Muscle layer of duodenum (tissue), 2 donors: ENCODE measurements at regions not wholly inside any gene's neighbourhood (a gene's known extent, or its start where the extent isn't known, plus 50 kb on each side); places are given as distances from the start of the nearest gene placed in this dataset.
A peak's percentile ranks its signal among the peaks of the same experiment; 100 is the strongest.
"Not testable (repeated sequence)": the region's sequence is repeated elsewhere in the genome, so short reads cannot be mapped to it uniquely, and the experiment has no call there.

ENCODE experiments used
- H3K27ac ChIP-seq: one replicate; pipeline ENCODE4 v1.7.0; 2013; ENCODE audit warnings: mild to moderate bottlenecking, low read length
- H3K27me3 ChIP-seq: one replicate; pipeline ENCODE4 v1.7.0; 2013; ENCODE audit warnings: low read depth, mild to moderate bottlenecking, control low read depth, low read length
- H3K36me3 ChIP-seq, 2 donors: one replicate each; pipeline ENCODE4 v1.7.0; 2013; ENCODE audit warnings: low read length in 2 of 2, control low read depth in 1 of 2, mild to moderate bottlenecking in 1 of 2; ENCODE audit not compliant: insufficient read depth in 2 of 2, control insufficient read depth in 1 of 2
- H3K4me1 ChIP-seq, 2 donors: one replicate each; pipeline ENCODE4 v1.7.0; 2013; ENCODE audit warnings: low read length in 2 of 2, mild to moderate bottlenecking in 2 of 2, control low read depth in 1 of 2, moderate library complexity in 1 of 2; ENCODE audit not compliant: insufficient read depth in 2 of 2, control insufficient read depth in 1 of 2
- H3K4me3 ChIP-seq, 2 donors: one replicate each; pipeline ENCODE4 v1.7.0; 2013; ENCODE audit warnings: low read length in 2 of 2, low read depth in 1 of 2, mild to moderate bottlenecking in 1 of 2
- H3K9me3 ChIP-seq, 2 donors: one replicate each; pipeline ENCODE4 v1.7.0; 2013; ENCODE audit warnings: low read length in 2 of 2, control low read depth in 1 of 2, mild to moderate bottlenecking in 1 of 2; ENCODE audit not compliant: control insufficient read depth in 1 of 2
- donor health status: healthy.

GRCh38 chr10:108962172-108962571 is 961.1 kb downstream of the XPNPEP1 start:
- Histone ChIP-seq H3K27me3 (no peaks in the 10 kb centered on the region), H3K4me3 (no peak overlapping the region), H3K4me1 (no peaks in the 10 kb centered on the region), H3K27ac (no peak overlapping the region), H3K36me3 (no peaks in the 10 kb centered on the region), H3K9me3 (no peaks in the 10 kb centered on the region)

GRCh38 chr10:108957681-108958080 is 965.6 kb downstream of the XPNPEP1 start:
- H3K36me3 ChIP-seq, result no peaks in the 10 kb centered on the region
- H3K27ac ChIP-seq, result no peak overlapping the region
- H3K9me3 ChIP-seq, result peaks cover 0 to 3% of the 10 kb centered on the region in 2 donors
- H3K4me3 ChIP-seq, result no peak overlapping the region
- H3K27me3 ChIP-seq, result no peaks in the 10 kb centered on the region
- H3K4me1 ChIP-seq, result no peaks in the 10 kb centered on the region

GRCh38 chr10:108956149-108956548 is 967.2 kb downstream of the XPNPEP1 start:
- no peaks in the 10 kb centered on the region for H3K36me3 ChIP-seq
- H3K9me3 ChIP-seq, result peaks cover 0 to 3% of the 10 kb centered on the region in 2 donors
- no peak overlapping the region for H3K27ac ChIP-seq
- no peaks in the 10 kb centered on the region for H3K27me3 ChIP-seq
- H3K4me3 ChIP-seq, result no peak overlapping the region
- no peaks in the 10 kb centered on the region for H3K4me1 ChIP-seq

- H3K4me1 ChIP-seq, H3K4me3 ChIP-seq, H3K36me3 ChIP-seq, H3K27me3 ChIP-seq, H3K9me3 ChIP-seq, H3K27ac ChIP-seq: not testable (repeated sequence)
These were observed 1003.3 kb downstream of the XPNPEP1 start for GRCh38 chr10:108920029-108920428.

GRCh38 chr10:108913300-108913699 is 1010.0 kb downstream of the XPNPEP1 start:
- no peaks in the 10 kb centered on the region for H3K9me3 ChIP-seq
- no peak overlapping the region for H3K4me3 ChIP-seq
- no peaks in the 10 kb centered on the region for H3K4me1 ChIP-seq
- no peak overlapping the region for H3K27ac ChIP-seq
- no peaks in the 10 kb centered on the region for H3K27me3 ChIP-seq
- no peaks in the 10 kb centered on the region for H3K36me3 ChIP-seq

GRCh38 chr10:108911814-108912541 is 1011.3 kb downstream of the XPNPEP1 start:
- Histone ChIP-seq H3K4me3 (peak overlapping the region; percentile 56 to 77), H3K36me3 (no peaks in the 10 kb centered on the region), H3K27me3 (no peaks in the 10 kb centered on the region), H3K9me3 (no peaks in the 10 kb centered on the region), H3K27ac (no peak overlapping the region), H3K4me1 (no peaks in the 10 kb centered on the region)

- no peaks in the 10 kb centered on the region for H3K4me1 ChIP-seq
- H3K36me3 ChIP-seq, result no peaks in the 10 kb centered on the region
- H3K4me3 ChIP-seq, result no peak overlapping the region
- H3K27ac ChIP-seq, result no peak overlapping the region
- H3K27me3 ChIP-seq, result no peaks in the 10 kb centered on the region
- no peaks in the 10 kb centered on the region for H3K9me3 ChIP-seq
These were observed 1015.2 kb downstream of the XPNPEP1 start for GRCh38 chr10:108908096-108908495.

GRCh38 chr10:108905821-108906220 is 1017.5 kb downstream of the XPNPEP1 start:
- no peaks in the 10 kb centered on the region for H3K36me3 ChIP-seq
- H3K27ac ChIP-seq, result no peak overlapping the region
- H3K27me3 ChIP-seq, result no peaks in the 10 kb centered on the region
- H3K9me3 ChIP-seq, result no peaks in the 10 kb centered on the region
- H3K4me1 ChIP-seq, result no peaks in the 10 kb centered on the region
- no peak overlapping the region for H3K4me3 ChIP-seq

GRCh38 chr10:108905171-108905570 is 1018.1 kb downstream of the XPNPEP1 start:
- no peaks in the 10 kb centered on the region for H3K9me3 ChIP-seq
- no peaks in the 10 kb centered on the region for H3K36me3 ChIP-seq
- no peak overlapping the region for H3K27ac ChIP-seq
- no peaks in the 10 kb centered on the region for H3K4me1 ChIP-seq
- no peaks in the 10 kb centered on the region for H3K27me3 ChIP-seq
- H3K4me3 ChIP-seq, result no peak overlapping the region

GRCh38 chr10:108904163-108904838 is 1019.0 kb downstream of the XPNPEP1 start:
- H3K9me3 ChIP-seq, result no peaks in the 10 kb centered on the region
- H3K27ac ChIP-seq, result no peak overlapping the region
- no peaks in the 10 kb centered on the region for H3K27me3 ChIP-seq
- no peaks in the 10 kb centered on the region for H3K4me1 ChIP-seq
- no peak overlapping the region for H3K4me3 ChIP-seq
- no peaks in the 10 kb centered on the region for H3K36me3 ChIP-seq

- no peaks in the 10 kb centered on the region for H3K4me1 ChIP-seq
- H3K4me3 ChIP-seq, result no peak overlapping the region
- H3K36me3 ChIP-seq, result no peaks in the 10 kb centered on the region
- H3K9me3 ChIP-seq, result no peaks in the 10 kb centered on the region
- H3K27me3 ChIP-seq, result no peaks in the 10 kb centered on the region
- no peak overlapping the region for H3K27ac ChIP-seq
These were observed 1020.6 kb downstream of the XPNPEP1 start for GRCh38 chr10:108902619-108903285.
